H1 (cell line): ENCODE measurements at regions not wholly inside any gene's neighbourhood (a gene's known extent, or its start where the extent isn't known, plus 50 kb on each side); places are given as distances from the start of the nearest gene placed in this dataset.

Experiments used
- CHD1 ChIP-seq: IDR thresholded peaks from 2 replicates; pipeline ENCODE4 v1.6.1; 2012; ENCODE audit warnings: low read depth, low read length, improper control_type of control experiment
- CTCF ChIP-seq, 3 experiments: IDR thresholded peaks; 1 replicate in 2 of 3; 2 replicates in 1 of 3; pipeline versions ENCODE4 v1.5.1 to v1.6.1; 2011; ENCODE audit warnings: low read length in 3 of 3, mild to moderate bottlenecking in 3 of 3, inconsistent platforms in 2 of 3, low read depth in 1 of 3, moderate library complexity in 1 of 3; ENCODE audit not compliant: insufficient read depth in 1 of 3; ENCODE audit errors: control extremely low read depth in 1 of 3
- EGR1 ChIP-seq: IDR thresholded peaks from 2 replicates; pipeline ENCODE4 v1.6.1; 2011; ENCODE audit warnings: low read depth, low read length, borderline replicate concordance
- EP300 ChIP-seq, 2 experiments: IDR thresholded peaks; 1 replicate in 1 of 2; 2 replicates in 1 of 2; pipeline ENCODE4 v1.6.1; 2011 to 2012; ENCODE audit warnings: low read depth in 2 of 2, low read length in 2 of 2, mild to moderate bottlenecking in 2 of 2, borderline replicate concordance in 1 of 2, inconsistent platforms in 1 of 2, moderate library complexity in 1 of 2
- EZH2 ChIP-seq: fragments of 200-600 bp; sonication (generic); IDR thresholded peaks from 2 replicates; pipeline ENCODE4 v1.7.1; 2012; ENCODE audit warnings: low read depth, mild to moderate bottlenecking, moderate library complexity, low read length, inconsistent platforms; ENCODE audit not compliant: severe bottlenecking
- JUN ChIP-seq: IDR thresholded peaks from 2 replicates; pipeline ENCODE4 v1.6.1; 2011; ENCODE audit warnings: low read depth, mild to moderate bottlenecking, improper control_type of control experiment, low read length
- NRF1 ChIP-seq: IDR thresholded peaks from 2 replicates; pipeline ENCODE4 v1.6.1; 2011; ENCODE audit warnings: mild to moderate bottlenecking, low read depth, low read length, improper control_type of control experiment
- POLR2A ChIP-seq, 2 experiments: IDR thresholded peaks; 1 replicate in 1 of 2; 2 replicates in 1 of 2; pipeline ENCODE4 v1.6.1; 2011; ENCODE audit warnings: low read depth in 2 of 2, low read length in 2 of 2, mild to moderate bottlenecking in 2 of 2; ENCODE audit errors: control extremely low read depth in 1 of 2
- POLR2AphosphoS5 ChIP-seq: IDR thresholded peaks from 2 replicates; pipeline ENCODE4 v1.6.1; 2011; ENCODE audit warnings: low read depth, low read length
- RAD21 ChIP-seq, 2 experiments: IDR thresholded peaks in 1 of 2; conservative IDR thresholded peaks in 1 of 2; 2 replicates each; pipeline ENCODE4 v1.6.1; 2011; ENCODE audit warnings: low read depth in 2 of 2, low read length in 2 of 2, improper control_type of control experiment in 1 of 2, inconsistent platforms in 1 of 2, mild to moderate bottlenecking in 1 of 2, moderate library complexity in 1 of 2
- RXRA ChIP-seq: IDR thresholded peaks from 2 replicates; pipeline ENCODE4 v1.6.1; 2011; ENCODE audit warnings: low read depth, mild to moderate bottlenecking, low read length, moderate library complexity; ENCODE audit not compliant: insufficient read depth
- TEAD4 ChIP-seq: IDR thresholded peaks from 2 replicates; pipeline ENCODE4 v1.6.1; 2012; ENCODE audit warnings: low read depth, low read length, inconsistent platforms, mixed read lengths
- YY1 ChIP-seq: IDR thresholded peaks from 2 replicates; pipeline ENCODE4 v1.6.1; 2011; ENCODE audit warnings: low read depth, mild to moderate bottlenecking, low read length
- ZNF274 ChIP-seq: IDR thresholded peaks from 2 replicates; pipeline ENCODE4 v1.7.0; 2012; ENCODE audit warnings: low read length, borderline replicate concordance; ENCODE audit errors: extremely low read depth

- TF ChIP-seq CHD1: no peak
- TF ChIP-seq CTCF (IDR thresholded peaks at IDR 0.05; ENCODE audit: control extremely low read depth in 1 of 3, insufficient read depth in 1 of 3, low read depth in 1 of 3, low read length in 3 of 3): no peak
- TF ChIP-seq RXRA: no peak
- TF ChIP-seq YY1: no peak
- TF ChIP-seq EP300 (IDR thresholded peaks at IDR 0.05; ENCODE audit: borderline replicate concordance in 1 of 2, low read depth in 2 of 2, low read length in 2 of 2): no peak
- TF ChIP-seq EZH2: no peak
- TF ChIP-seq TEAD4: no peak
- no peak for TF ChIP-seq JUN
- TF ChIP-seq POLR2AphosphoS5: no peak
- TF ChIP-seq EGR1: no peak
- no peak for TF ChIP-seq NRF1
- no peak for TF ChIP-seq POLR2A (IDR thresholded peaks at IDR 0.05; ENCODE audit: control extremely low read depth in 1 of 2, low read depth in 2 of 2, low read length in 2 of 2)
- TF ChIP-seq ZNF274: no peak
- TF ChIP-seq RAD21 (IDR thresholded peaks at IDR 0.05 in 1 of 2, conservative IDR thresholded peaks at IDR 0.05 in 1 of 2; ENCODE audit: low read depth in 2 of 2, low read length in 2 of 2): no peak
These were observed 192.4 kb upstream of the RNPC3 start for GRCh38 chr1:103333141-103333540.
